ENCODE measurements at regions not wholly inside any gene's neighbourhood (a gene's known extent, or its start where the extent isn't known, plus 50 kb on each side); places are given as distances from the start of the nearest gene placed in this dataset.
A peak's percentile ranks its signal among the peaks of the same experiment; 100 is the strongest.

DNA sequence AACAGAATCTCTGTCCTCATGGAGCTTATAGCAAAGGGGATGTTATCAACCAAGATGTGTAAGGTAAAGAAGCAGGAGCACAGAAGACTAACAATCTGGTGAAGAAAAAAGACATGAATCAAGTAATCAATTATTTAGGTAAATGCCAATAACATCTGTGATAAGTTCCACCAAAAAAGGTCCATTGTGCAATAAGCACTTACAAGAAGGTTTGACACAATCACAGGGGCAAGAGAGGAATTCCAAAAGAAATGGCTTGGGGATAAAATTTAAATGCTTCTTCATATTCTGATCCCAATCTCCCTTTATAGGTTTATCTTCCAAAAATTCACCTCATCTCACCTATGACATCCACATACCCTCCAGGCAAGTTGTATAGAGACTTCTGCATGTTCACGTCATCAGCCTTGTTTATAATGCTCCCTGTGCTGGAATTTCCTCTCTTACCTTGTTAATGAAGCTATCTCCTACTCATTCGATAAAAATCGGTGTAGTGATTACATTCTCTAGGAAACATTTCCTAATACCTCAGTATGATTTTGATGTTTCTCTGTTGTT is 53.6 kb upstream of the DPT start:
- DNase-seq = no peak

DNA sequence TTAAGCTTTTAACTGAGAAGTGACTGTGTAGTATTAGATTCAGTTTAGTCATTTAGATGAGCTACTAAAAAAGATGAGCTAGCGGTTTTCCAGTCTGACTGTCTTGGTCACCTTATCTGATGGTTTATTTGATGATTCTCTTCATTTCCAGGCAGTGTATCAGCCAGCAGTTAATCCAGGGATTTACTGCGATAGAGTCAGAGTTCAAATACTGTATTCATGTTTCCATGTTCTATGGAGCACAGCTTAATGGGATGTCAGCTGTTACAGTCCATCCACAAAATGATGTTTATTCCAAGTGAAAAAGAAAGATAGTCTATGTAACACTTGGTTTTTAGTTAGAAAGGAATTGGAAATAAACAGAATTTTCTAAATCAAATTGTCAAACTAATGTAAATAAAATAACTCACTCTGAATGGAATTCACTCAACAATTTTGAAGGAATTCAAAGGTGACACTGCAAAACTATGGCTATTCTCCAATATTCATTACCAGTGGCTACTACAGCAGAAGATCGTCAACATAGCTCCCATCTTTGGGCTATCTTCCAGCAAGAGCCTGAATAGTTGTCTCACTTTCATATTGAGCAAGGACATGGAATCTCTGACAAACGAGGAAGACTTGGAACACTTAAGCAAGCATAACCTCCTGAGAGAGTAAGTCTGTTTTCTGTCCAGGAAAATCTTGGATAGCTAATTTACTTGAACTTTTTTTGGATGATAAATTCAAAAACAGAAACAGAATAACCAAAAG is 54.6 kb upstream of the DPT start:
- DNase-seq = no peak

DNA sequence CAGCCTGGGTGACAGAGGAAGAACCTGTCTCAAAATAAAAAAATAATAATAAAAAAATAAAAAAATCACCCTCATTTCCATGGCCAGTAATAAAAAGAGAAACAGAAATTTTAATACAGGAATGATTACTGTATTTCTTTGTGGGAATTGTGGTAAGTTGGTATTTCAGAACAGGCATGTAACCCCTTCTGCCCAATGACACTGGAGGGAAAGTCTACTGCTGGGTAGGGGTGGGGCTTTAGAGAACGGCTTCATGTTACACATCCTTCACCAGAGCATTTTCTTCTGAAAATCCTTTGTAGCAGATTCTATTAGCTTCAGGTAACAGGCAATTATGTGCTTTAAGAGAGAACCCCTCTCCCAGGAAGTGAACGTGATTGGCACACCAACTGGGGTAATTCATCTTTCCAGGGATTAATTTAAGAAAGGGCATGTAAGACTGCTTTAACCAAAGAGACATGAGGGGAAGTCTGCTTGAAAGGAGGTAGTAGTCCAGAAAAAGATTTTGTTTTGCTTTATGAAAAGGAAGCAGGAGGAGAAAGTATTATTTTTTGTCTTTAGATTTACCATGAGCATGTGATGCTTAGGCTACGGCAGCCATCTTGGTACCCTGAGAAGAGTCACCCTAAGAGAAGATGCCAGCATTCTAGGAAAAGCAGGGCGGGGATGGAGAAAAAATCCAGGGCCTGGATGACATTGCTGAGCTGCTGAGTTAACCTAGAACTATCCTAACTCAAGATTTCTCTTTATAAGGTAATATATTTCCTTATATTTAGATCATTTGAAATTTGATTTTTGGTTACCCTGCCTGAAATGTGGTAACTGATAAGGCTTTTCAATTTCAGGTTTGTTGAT is 57.7 kb upstream of the DPT start:
- DNase-seq = peak; percentile 80

DNA sequence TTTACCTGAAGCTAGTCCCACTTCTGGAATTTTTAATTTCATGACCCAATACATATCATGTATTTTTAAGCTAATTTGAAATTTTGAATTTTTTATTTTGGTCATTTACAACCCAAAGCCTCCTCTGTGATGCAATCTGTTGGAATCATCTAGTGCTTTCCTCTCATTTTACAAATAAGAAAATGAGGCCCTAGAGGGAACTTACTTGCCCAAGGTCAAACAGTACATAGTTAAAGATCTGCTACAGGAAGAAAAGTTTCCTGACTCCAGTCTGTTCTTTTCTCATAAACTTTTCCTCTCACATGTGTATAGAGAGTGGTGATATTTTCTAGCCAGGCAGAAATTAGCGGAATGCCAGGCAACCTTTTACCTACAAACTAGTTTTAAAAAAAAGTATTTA is 59.3 kb upstream of the DPT start:
- DNase-seq = no peak

DNA sequence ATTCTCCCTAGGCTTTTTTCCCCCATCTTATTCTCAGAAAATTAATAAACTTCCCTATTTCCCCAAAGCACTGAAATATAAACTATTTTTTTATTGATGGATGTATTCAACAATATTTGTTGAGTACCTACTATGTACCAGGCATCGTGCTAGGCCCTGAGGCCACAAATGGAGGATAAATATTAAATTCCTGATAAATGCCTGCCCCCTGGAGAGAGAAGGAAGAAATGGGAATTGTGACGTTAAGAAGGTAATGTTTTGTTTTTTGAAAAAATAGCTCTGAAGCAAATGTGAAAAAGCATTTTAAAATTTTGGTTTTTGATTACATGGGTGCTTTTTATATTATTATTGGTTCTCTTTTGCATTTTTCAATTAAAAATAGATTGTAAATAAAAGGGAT is 60.5 kb upstream of the DPT start:
- DNase-seq = no peak

DNA sequence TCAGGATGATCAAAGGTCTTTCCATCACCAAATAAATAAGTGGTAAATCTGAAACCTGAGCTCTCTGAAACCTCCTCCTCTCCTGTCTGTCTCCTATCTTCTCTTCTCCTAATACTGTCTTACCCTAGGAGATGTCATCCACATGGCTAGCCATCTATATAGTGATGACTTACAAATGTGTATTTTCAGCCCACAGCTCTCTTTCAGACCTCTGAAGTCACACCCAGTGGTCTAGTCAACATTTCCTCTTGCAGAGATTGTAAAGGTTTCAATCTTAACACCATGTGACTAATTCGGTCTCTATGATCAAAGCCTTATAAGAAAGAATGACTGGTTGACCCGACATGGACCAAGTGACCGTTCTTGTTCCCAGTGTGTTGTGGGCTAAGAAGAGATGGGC is 63.1 kb upstream of the DPT start:
- no peak for DNase-seq

DNA sequence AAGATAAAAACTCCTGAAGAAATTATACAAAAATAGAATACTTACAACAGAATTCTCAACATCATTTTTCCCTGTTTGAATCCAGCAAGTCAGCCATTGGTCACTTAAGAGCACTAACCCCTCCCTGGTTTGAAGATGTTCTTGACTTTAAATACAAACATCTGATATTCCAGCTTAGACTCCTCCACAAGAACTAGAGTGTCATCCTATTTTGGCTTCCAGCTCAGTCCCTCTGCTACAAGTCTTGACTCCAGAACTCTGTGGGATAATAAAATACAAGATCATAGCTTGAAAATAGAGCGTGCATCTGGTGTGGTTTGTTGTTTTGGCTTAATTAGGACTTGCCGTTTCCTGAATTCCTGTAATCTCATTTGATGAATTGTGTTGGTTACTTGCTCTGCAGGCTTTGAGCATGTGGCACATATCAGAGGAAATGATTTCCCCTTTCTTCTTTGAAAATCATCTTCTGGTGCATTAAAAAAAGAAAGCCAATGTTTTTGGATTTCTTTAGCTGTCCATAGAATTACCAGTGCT is 63.7 kb upstream of the DPT start:
- no peak for DNase-seq

DNA sequence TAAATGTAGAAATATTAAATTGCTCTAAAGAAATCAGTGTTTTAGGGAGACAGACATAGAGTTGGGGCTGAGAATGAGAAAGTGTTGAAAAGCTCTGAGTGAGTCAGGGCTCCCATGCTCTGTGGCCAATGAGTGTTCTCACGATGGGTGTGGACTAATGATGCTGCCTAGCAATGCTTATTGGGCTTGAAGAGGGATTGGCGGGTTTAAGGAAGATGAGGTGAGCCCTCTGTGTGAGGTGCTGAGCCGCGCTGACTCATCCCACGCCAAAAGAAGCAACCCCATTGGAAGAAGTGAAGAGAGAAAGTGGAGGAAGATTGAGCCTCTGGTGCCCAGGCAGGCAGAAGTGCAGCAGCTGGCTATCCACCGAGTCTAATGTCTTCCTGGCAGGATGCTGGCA is 65.1 kb upstream of the DPT start:
- DNase-seq = peak; percentile 22

DNA sequence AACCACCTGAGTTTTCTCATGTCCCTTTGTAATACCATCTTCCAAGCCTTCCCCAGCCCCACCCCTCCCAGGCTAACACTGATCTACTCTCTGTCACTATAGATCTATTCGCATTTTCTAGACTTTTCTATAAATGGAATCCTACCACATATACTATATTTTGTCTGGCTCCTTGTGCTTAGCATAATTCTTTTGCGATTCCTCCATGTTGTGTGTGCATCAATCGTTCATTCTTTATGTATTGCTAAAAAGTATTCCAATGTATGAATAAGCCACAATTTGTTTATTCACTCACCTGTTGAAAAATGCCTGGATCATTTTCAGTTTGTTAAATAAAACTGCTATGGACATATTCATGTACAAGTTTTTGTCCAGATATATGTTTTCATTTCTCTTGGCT is 66.7 kb upstream of the DPT start:
- DNase-seq = no peak

DNA sequence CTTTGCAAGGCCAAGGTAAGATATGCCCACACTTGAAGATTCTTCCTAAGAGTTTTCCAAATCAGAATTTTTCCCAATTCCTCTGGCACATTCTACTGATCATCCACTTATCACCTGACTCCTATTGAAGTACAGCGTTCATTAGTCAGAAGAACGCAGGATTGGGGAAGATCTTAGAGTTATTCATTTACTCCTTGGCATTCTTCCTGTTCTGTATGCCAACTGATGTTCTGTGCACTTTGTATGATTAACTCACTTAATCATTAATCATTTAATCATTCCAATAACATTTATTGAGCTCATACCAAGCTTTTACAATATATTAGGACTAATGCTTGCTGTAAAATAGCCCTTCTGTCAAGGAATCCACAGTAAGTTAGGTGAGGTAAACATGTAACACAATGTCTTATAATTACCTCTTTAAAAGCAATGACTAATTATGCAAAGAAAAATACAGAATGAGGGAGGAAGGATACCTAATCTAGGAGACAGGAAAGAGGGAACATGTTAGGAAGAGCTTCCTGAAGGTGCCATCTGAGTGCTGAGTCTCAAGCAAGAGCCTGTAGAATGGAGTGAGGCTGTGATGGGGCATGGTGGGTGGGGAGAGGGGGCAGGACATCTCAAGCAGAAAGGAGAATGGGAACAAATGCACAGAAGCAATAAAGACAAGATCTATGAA is 71.1 kb upstream of the DPT start:
- DNase-seq = no peak

DNA sequence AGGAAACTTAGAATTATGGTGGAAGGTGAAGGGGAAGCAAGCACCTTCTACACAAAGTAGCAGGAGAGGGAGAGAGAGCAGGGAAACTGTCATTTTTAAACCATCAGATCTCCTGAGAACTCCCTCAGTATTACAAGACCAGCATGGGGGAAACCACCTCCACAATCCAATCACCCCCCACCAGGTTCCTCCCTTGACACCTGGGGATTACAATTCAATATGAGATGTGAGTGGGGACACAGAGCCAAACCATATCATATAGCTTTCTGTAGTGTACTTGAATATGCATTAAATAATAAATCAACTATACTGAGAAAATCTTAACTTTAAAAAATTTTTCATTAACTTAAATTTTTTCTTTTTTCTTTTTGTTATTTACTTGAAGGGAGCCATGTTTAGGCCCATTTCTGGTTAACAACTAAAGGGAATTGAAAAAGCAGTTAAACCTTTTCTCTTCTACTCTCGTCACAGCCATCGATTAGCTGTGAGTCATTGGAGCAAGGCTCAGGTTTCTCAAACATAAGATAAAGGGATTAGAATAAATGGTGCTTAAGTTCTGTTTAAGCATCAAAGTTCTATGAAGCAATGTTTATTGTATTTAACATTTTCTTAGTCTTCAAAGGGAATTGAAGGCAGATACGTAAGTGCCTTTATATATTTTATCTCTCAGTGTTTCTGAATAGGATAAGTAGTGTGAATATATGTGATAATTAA is 72.2 kb upstream of the DPT start:
- DNase-seq = peak; percentile 10

DNA sequence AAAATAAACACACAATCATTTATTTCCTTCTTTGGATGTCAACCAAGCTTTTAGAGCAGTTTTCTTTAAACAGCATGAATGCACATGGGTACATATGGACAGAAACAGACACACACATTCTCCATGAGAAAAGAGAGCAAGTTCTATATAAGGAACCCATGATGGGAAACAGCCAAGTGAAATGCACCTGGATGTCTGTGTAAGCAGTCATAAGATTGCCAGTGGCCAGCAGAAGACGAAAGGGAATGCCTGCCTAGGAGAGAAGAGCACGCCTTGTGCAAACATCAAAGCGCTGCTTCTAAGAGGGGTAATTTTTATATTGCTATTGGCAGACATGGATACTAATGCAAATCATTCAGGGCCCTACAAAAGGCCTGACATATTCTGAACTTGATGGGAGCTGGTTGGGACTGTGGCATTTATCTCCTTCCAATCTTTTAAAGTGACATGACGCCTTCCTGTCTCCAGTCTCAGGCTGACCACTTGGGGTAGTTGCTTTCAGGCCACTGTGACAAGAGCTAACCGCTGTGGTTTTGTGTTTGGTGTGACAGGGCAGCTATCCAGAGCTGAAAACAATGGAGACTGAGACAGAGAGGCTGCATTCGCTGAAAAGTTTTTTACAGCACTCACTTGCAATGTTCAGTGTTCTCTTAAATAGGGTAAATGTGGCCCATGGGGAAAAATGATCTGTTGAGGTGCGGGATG is 75.0 kb upstream of the DPT start:
- peak; percentile 51 for DNase-seq

DNA sequence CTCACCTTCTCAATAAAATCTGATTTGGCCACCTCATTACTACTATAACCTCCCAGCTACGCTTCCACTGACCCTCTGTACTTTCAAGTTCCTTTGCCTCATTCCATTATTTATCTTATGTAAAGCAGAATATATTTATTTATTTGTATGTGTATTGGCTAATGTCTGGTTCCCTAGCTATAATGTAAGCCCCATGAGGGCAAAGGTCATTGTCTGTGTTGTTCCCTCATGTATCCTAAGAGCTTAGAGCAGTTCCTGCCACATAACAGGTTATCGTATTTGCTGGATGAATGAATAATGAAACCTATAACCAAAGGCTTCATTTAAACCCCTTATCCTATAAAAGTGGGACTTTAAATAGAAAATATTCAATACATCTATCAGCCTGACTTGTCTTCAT is 77.9 kb upstream of the DPT start:
- no peak for DNase-seq

DNA sequence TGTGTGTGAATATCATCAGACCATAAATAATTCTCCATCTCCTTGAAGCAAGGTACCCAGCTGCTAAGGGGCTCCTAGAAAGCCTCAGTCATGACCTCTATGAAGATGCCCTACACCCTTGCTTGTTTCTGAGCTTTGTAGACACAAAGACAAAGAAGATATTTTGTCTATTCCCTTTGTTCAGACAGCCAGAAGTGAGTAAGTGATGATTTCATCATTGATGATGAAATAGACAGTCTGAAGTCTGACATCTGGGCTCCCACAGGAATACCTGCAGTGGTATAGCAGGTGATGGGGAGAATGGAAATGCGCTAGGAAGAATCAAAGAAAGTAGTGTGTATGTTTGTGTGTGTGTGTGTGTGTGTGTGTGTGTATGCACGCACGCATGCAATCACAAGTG is 82.2 kb upstream of the DPT start:
- peak; percentile 20 for DNase-seq

DNA sequence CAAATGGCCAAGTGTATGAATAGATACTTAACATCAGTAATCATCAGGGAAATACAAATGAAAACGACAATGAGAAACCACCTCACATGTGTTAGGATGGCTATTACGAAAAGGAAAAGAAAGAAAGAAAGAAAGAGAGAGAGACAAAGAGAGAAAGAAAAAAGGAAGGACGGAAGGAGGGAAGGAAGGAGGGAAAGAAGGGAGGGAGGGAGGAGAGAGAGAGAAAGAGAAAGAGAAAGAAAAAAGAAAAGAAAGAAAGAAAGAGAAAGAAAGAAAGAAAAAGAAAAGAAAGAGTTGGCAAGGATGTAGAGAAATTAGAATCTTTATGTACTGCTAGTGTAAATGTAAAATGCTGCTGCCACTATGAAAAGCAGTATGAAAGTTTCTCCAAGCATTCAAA is 90.7 kb upstream of the DPT start:
- DNase-seq = no peak

DNA sequence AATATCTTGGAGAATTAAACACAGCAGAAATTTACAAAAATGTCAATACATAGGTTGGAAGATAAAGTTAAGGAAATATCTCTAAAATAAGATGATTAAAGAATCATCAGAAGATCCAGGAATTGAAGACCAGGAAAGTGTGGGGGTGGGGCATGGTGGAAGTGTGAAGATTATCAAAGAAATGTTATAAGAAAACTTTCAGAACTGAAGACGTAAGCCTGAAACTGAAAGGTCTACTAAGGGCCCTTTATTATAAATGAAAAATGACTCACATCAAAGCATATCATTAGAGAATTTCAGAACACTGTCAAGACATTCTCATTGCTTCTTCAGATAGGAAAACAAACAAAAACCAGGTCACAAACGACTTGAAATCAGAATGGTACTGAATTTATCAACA is 92.4 kb upstream of the DPT start:
- DNase-seq = no peak

DNA sequence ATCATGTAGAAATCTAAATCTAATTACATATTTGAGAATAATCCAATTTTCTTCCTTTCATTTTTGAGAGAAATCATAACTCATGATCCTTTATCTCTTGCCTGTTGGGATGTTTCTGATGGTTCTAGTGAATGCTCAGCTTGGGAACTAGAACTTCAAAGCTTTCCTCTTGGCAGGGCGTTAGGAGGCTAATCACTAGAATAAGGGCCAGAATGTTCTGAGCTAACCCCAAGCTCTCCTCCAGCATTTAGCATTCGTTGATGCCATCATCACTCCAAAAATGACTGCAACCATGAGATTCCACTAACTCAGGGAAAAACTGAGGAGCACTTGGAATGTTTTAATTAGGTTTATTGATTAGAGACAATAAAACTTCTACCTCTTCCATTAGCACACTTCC is 93.9 kb upstream of the DPT start:
- no peak for DNase-seq

DNA sequence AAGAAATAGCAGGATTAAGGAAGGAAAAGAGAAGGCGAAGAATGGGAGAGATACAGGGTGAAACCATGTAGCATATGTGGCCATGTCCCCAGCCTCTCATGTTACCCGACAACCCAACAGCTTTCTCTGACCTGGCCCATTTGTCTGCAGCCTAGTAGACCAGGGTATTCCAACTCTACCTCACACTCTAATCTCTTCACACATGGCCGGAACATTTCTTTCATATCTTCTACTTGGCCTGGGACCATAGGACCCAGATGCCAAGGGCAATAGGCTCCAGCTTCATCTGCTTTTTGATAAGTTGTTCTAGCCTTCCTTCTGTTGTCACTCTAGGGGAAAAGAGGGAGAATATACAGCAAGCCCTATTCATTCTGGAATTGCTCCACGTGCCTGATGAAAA is 95.0 kb upstream of the DPT start:
- DNase-seq = no peak

DNA sequence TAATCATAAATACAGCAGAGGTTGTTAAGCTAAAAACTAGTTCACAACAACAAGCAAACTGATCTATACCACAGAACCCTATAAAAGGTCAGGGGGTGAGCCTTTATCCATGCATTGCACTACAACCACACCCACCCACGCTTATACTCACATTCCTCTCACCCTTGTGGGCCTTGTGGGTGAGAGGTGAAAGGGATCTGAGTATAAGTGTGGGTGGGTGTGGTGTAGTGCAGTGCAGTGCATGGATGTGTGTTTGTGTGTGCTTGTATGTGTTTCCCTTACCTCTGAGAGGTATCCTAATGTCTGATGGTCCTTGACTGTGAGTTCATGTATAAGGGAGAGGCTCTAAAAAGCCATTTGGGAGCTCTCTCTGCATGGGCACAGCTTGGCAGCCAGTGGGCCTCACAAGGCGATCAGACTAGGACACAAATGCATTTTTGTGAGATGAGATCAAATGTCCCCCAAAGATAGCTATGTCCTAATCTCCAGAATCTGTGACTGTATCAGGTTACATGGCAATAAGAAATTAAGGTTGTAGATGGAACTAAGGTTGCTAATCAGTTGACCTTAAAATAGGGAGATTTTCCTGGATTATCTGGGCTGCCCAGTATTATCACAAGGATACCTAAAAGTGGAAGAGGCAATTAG is 95.5 kb upstream of the DPT start:
- no peak for DNase-seq

DNA sequence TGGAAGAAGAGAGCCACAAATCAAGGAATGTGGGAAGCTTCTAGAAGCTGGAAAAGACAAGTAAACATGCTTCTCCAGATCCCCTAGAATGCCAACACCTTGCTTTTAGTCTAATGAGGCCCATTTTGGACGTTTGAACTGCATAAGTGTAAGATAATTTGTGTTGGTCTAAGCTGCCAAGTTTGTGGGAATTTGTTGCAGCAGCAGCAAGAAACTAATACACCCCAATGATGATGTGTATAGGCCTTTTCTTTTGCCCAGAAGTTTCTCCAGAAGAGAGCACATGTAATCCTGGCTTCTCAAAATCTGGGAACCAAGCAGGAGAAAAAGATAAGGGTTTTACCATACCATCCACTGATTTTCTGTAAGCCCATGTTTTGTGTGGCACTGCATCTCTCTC is 96.1 kb upstream of the DPT start:
- no peak for DNase-seq

DNA sequence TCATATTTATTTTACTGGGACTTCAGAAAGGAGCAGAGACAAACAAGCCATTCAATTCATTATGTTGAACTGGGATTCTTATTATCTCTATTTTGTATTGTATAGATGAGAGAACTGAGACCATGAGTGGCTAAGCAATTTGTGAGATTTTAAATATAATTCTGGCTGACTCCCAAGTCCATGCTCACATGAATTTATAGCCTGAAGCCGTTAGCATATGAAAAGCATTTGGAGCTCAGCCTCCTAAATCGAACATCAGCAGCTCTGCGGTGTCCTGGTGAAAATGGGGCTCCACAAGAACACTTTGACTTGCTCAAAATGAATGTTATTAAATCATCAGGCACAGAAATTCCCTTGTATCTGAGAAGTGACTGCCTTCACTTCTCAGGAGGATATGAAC is 96.8 kb upstream of the DPT start:
- no peak for DNase-seq

DNA sequence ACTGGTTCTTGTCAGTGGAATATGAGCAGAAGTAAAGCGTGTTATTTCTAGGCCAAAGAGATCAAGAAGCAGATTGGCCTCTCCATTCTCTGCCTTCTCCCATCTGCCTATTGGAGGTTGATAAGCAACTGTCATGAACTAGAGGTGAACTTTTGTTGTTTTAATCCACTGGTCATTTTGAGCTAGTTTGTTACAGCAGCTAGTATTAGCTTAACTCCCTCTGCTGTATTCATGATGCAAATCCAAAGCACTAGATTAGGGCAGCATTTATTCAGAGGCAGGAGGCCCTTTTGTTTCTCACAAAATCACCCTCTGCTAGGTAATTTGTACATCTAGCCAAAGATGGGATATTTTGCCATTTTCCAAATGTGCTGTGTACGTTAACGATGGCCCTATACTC is 97.3 kb upstream of the DPT start:
- DNase-seq = no peak
